Fibroblast of peridontal ligament (primary cell): ENCODE measurements at regions not wholly inside any gene's neighbourhood (a gene's known extent, or its start where the extent isn't known, plus 50 kb on each side); places are given as distances from the start of the nearest gene placed in this dataset.
"Not testable (repeated sequence)": the region's sequence is repeated elsewhere in the genome, so short reads cannot be mapped to it uniquely, and the experiment has no call there.

Experiments used
- DNase-seq: peaks from one replicate; pipeline ENCODE4 v3.0.0-alpha.2; 2010; ENCODE audit errors: extremely low read depth

- DNase-seq, result no peak
These were observed 1273.9 kb upstream of the CNTN5 start for GRCh38 chr11:97746818-97747217.

GRCh38 chr11:97751405-97751804 is 1269.3 kb upstream of the CNTN5 start:
- no peak for DNase-seq

GRCh38 chr11:97751952-97752351 is 1268.8 kb upstream of the CNTN5 start:
- no peak for DNase-seq

- no peak for DNase-seq
These were observed 1265.8 kb upstream of the CNTN5 start for GRCh38 chr11:97754976-97755375.

GRCh38 chr11:97756571-97757335 is 1264.0 kb upstream of the CNTN5 start:
- no peak for DNase-seq

- DNase-seq, result no peak
These were observed 1259.6 kb upstream of the CNTN5 start for GRCh38 chr11:97761175-97761574.

- DNase-seq, result no peak
These were observed 1256.6 kb upstream of the CNTN5 start for GRCh38 chr11:97764193-97764592.

- no peak for DNase-seq
These were observed 1256.1 kb upstream of the CNTN5 start for GRCh38 chr11:97764605-97765004.

GRCh38 chr11:97770570-97770969 is 1250.2 kb upstream of the CNTN5 start:
- no peak for DNase-seq

- no peak for DNase-seq
These were observed 1248.0 kb upstream of the CNTN5 start for GRCh38 chr11:97772705-97773104.

GRCh38 chr11:97784388-97784787 is 1236.4 kb upstream of the CNTN5 start:
- not testable (repeated sequence) for DNase-seq

- DNase-seq, result no peak
These were observed 1233.8 kb upstream of the CNTN5 start for GRCh38 chr11:97786961-97787360.

GRCh38 chr11:97794876-97795275 is 1225.9 kb upstream of the CNTN5 start:
- no peak for DNase-seq

GRCh38 chr11:97800891-97801290 is 1219.9 kb upstream of the CNTN5 start:
- DNase-seq, result no peak

- DNase-seq, result no peak
These were observed 1206.3 kb upstream of the CNTN5 start for GRCh38 chr11:97814325-97814959.

GRCh38 chr11:97815667-97816066 is 1205.1 kb upstream of the CNTN5 start:
- DNase-seq, result no peak

GRCh38 chr11:97832451-97832850 is 1188.3 kb upstream of the CNTN5 start:
- DNase-seq, result no peak

- DNase-seq, result no peak
These were observed 1187.3 kb upstream of the CNTN5 start for GRCh38 chr11:97833412-97833811.

GRCh38 chr11:97844016-97844415 is 1176.7 kb upstream of the CNTN5 start:
- DNase-seq, result no peak

- no peak for DNase-seq
These were observed 1173.0 kb upstream of the CNTN5 start for GRCh38 chr11:97847730-97848129.

GRCh38 chr11:97850701-97851100 is 1170.0 kb upstream of the CNTN5 start:
- DNase-seq, result no peak

- DNase-seq, result no peak
These were observed 1166.4 kb upstream of the CNTN5 start for GRCh38 chr11:97854357-97854756.

GRCh38 chr11:97854877-97855276 is 1165.9 kb upstream of the CNTN5 start:
- DNase-seq, result no peak

GRCh38 chr11:97856666-97857065 is 1164.1 kb upstream of the CNTN5 start:
- no peak for DNase-seq
